PC-3 (cell line): ENCODE measurements at regions not wholly inside any gene's neighbourhood (a gene's known extent, or its start where the extent isn't known, plus 50 kb on each side); places are given as distances from the start of the nearest gene placed in this dataset.

Experiments
- CTCF ChIP-seq: fragments of 300-600 bp; sonication (generic); conservative IDR thresholded peaks from 2 replicates; pipeline ENCODE4 v1.5.1; 2017; ENCODE audit warnings: antibody characterized with exemption, low read depth, mild to moderate bottlenecking, low read length
- EZH2 ChIP-seq: fragments of 300-600 bp; sonication (generic); IDR thresholded peaks from one replicate; pipeline ENCODE4 v1.6.1; 2017; ENCODE audit warnings: antibody characterized with exemption, mild to moderate bottlenecking, low read length; ENCODE audit not compliant: unreplicated experiment
- EZH2phosphoT487 ChIP-seq: fragments of 300-600 bp; sonication (generic); IDR thresholded peaks from 2 replicates; pipeline ENCODE4 v1.6.1; 2018; ENCODE audit warnings: mild to moderate bottlenecking, antibody characterized with exemption, low read length, borderline replicate concordance

GRCh38 chr6:159499034-159499433 lies 194.0 kb downstream of the SOD2 start:
- no peak for TF ChIP-seq CTCF
- TF ChIP-seq EZH2 = no peak
- no peak for TF ChIP-seq EZH2phosphoT487
